HepG2 (cell line): ENCODE measurements at regions not wholly inside any gene's neighbourhood (a gene's known extent, or its start where the extent isn't known, plus 50 kb on each side); places are given as distances from the start of the nearest gene placed in this dataset.

Experiments used
- ATAC-seq: fragments of 200-7000 bp; cut with Tn5 transposase; 3 replicates; pipeline ENCODE4 v1.9.1; 2020; ENCODE audit warnings: mild to moderate bottlenecking, moderate library complexity
- BruUV-seq: library from RNA; stranded (reverse); fragments of 400-500 nt; replicated peaks from 2 replicates; lab custom pipeline; 2021; lab: Mats Ljungman, UMichigan
- CTCF ChIA-PET: fragments of 300-600 bp; formaldehyde crosslinking; extraction: SDS; loops from one replicate; lab custom pipeline; 2021; ENCODE audit warnings: low total read pairs, inconsistent platforms, low intra/inter-chr PET ratio; lab: Yijun Ruan, JAX
- POLR2A ChIA-PET: fragments of 350-600 bp; sonication (Branson Sonifier 250); formaldehyde crosslinking; loops from one replicate; lab custom pipeline; 2020; ENCODE audit warnings: antibody characterized with exemption, inconsistent platforms; lab: Yijun Ruan, JAX
- DNase-seq: peaks from one replicate; pipeline ENCODE4 v3.0.0-alpha.2; 2015; ENCODE audit warnings: low spot score
- FAIRE-seq: peaks from 3 replicates; lab custom pipeline; 2011; peaks lifted over from hg19 to GRCh38; lab: Jason Lieb, UNC
- H2AFZ ChIP-seq: one replicate; pipeline ENCODE4 v1.6.1; 2011; ENCODE audit warnings: low read length, inconsistent platforms
- H3K27ac ChIP-seq: fragments of 300-600 bp; 3 replicates; pipeline ENCODE4 v1.8.0; 2011; ENCODE audit warnings: mixed run types, mild to moderate bottlenecking, mixed read lengths, low read length, inconsistent platforms; ENCODE audit not compliant: insufficient read depth; ENCODE audit errors: extremely low read length
- H3K27me3 ChIP-seq, 2 experiments: fragments of 200-600 bp in 1 of 2; 2 replicates in 1 of 2; 3 replicates in 1 of 2; pipeline versions ENCODE4 v1.6.0 to v1.8.0; 2011; ENCODE audit warnings: low read length in 2 of 2, mild to moderate bottlenecking in 2 of 2, moderate library complexity in 2 of 2, inconsistent platforms in 1 of 2; ENCODE audit not compliant: insufficient read depth in 2 of 2, control insufficient read depth in 1 of 2
- H3K36me3 ChIP-seq, 2 experiments: fragments of 200-600 bp in 1 of 2; replicated peaks in 1 of 2; 2 replicates in 1 of 2; 3 replicates in 1 of 2; pipeline versions ENCODE4 v1.5.1 to v1.8.0; 2011; ENCODE audit warnings: low read length in 2 of 2, inconsistent platforms in 1 of 2; ENCODE audit not compliant: insufficient read depth in 2 of 2, control insufficient read depth in 1 of 2
- H3K4me1 ChIP-seq: 2 replicates; pipeline ENCODE4 v1.5.1; 2012; ENCODE audit warnings: low read length, inconsistent platforms; ENCODE audit not compliant: insufficient read depth
- H3K4me2 ChIP-seq: 2 replicates; pipeline ENCODE4 v1.6.0; 2011; ENCODE audit warnings: low read depth, low read length, inconsistent platforms
- H3K4me3 ChIP-seq, 3 experiments: fragments of 200-600 bp in 1 of 3; sonication (generic), shearing (Covaris generic) in 1 of 3; replicated peaks in 1 of 3; 2 replicates each; pipeline ENCODE4 v1.5.1; 2011 to 2016; ENCODE audit warnings: low read length in 3 of 3, inconsistent platforms in 2 of 3, low read depth in 2 of 3, mild to moderate bottlenecking in 2 of 3, control low read depth in 1 of 3, mixed read lengths in 1 of 3; ENCODE audit not compliant: insufficient read depth in 1 of 3
- H3K79me2 ChIP-seq: one replicate; pipeline ENCODE4 v1.6.1; 2011; ENCODE audit warnings: low read length, inconsistent platforms; ENCODE audit not compliant: insufficient read depth
- H3K9ac ChIP-seq: 2 replicates; pipeline ENCODE4 v1.6.0; 2011; ENCODE audit warnings: mild to moderate bottlenecking, low read depth, low read length, inconsistent platforms; ENCODE audit not compliant: insufficient read depth
- H3K9me3 ChIP-seq: 2 replicates; pipeline ENCODE4 v1.5.1; 2012; ENCODE audit warnings: mild to moderate bottlenecking, low read length
- H4K20me1 ChIP-seq: 2 replicates; pipeline ENCODE4 v1.6.0; 2011; ENCODE audit warnings: inconsistent platforms, mild to moderate bottlenecking, low read length, moderate library complexity; ENCODE audit not compliant: insufficient read depth
- GRHL1 ChIP-seq: sonication (generic); formaldehyde crosslinking; conservative IDR thresholded peaks from 2 replicates; pipeline ENCODE4 v1.8.0; 2022; ENCODE audit warnings: missing genetic modification reagents
- MNT ChIP-seq: fragments of 450-650 bp; IDR thresholded peaks from 2 replicates; pipeline ENCODE4 v1.6.1; 2016
- PHF21A ChIP-seq: sonication (generic); formaldehyde crosslinking; IDR thresholded peaks from 2 replicates; pipeline ENCODE4 v1.5.0; 2020; ENCODE audit warnings: mild to moderate bottlenecking, missing genetic modification reagents
- SOX6 ChIP-seq, 2 experiments: fragments of 450-650 bp in 1 of 2; sonication (generic) in 1 of 2; formaldehyde crosslinking in 1 of 2; IDR thresholded peaks; 2 replicates each; pipeline versions ENCODE4 v1.4.0 to v1.6.1; 2017 to 2020; ENCODE audit warnings: antibody characterized with exemption in 1 of 2, mild to moderate bottlenecking in 1 of 2, missing genetic modification reagents in 1 of 2
- WGBS: methylation state at CpG from one replicate; pipeline ENCODE4 v1.1.6; 2017; ENCODE audit warnings: low lambda C conversion rate; 5-methylcytosine and 5-hydroxymethylcytosine counted together
- in situ Hi-C: cut with HindIII; loops from 2 replicates; pipeline ENCODE4 v1.10.0; 2017; ENCODE audit warnings: low pct_unique_long_range_greater_than_20kb; ENCODE audit not compliant: extremely low pct_ligation_motif_present
- intact Hi-C: fragments of 100-400 bp; cut with micrococcal nuclease; formaldehyde crosslinking; loops from one replicate; pipeline ENCODE4 v1.10.0; 2022; ENCODE audit not compliant: unreplicated experiment

GRCh38 chr13:109682534-109683244 lies 103.7 kb downstream of the IRS2 start:
- Histone ChIP-seq H3K36me3 (no peaks in the 10 kb centered on the region), H3K9ac (no peak overlapping the region), H3K4me3 (no peak overlapping the region), H3K4me1 (no peaks in the 10 kb centered on the region), H2AFZ (no peak overlapping the region), H4K20me1 (no peaks in the 10 kb centered on the region), H3K27me3 (peaks cover 0 to 13% of the 10 kb centered on the region in 2 experiments; a peak in 3 of 5 replicates), H3K79me2 (no peaks in the 10 kb centered on the region), H3K27ac (no peak overlapping the region), H3K4me2 (no peak overlapping the region), H3K9me3 (no peaks in the 10 kb centered on the region)
- no peak for TF ChIP-seq SOX6 (IDR thresholded peaks at IDR 0.05)
- TF ChIP-seq SOX6 (CRISPR knock-in tag; IDR thresholded peaks at IDR 0.05): no peak
- TF ChIP-seq PHF21A (CRISPR knock-in tag): no peak
- TF ChIP-seq GRHL1 (CRISPR knock-in tag): no peak
- TF ChIP-seq MNT: peak; percentile 90
- DNase-seq (no peak), FAIRE-seq (no peak), ATAC-seq (no peak)
- no TSS peak for BruUV-seq
- POLR2A ChIA-PET: no interaction called here
- intact Hi-C loops (no loop called here), in situ Hi-C loops (no loop called here)
- WGBS: 17% methylated on average over 8 of the region's 8 CpGs
- CTCF ChIA-PET: no interaction called here
